GM23248 (cell line): ENCODE measurements at regions not wholly inside any gene's neighbourhood (a gene's known extent, or its start where the extent isn't known, plus 50 kb on each side); places are given as distances from the start of the nearest gene placed in this dataset.

Experiments used
- EZH2 ChIP-seq: fragments of 200-600 bp; sonication (generic); IDR thresholded peaks from 2 replicates; pipeline ENCODE4 v1.6.1; 2018; ENCODE audit warnings: antibody characterized with exemption, mild to moderate bottlenecking; ENCODE audit not compliant: insufficient read depth, poor library complexity, severe bottlenecking
- EZH2phosphoT487 ChIP-seq: fragments of 200-600 bp; sonication (generic); IDR thresholded peaks from 2 replicates; pipeline ENCODE4 v1.6.1; 2018; ENCODE audit warnings: antibody characterized with exemption, moderate library complexity, mild to moderate bottlenecking, low read depth; ENCODE audit not compliant: insufficient read depth

GRCh38 chr5:57576317-57576716 lies 93.7 kb upstream of the ACTBL2 start:
- no peak for TF ChIP-seq EZH2
- no peak for TF ChIP-seq EZH2phosphoT487
